ENCODE measurements at regions not wholly inside any gene's neighbourhood (a gene's known extent, or its start where the extent isn't known, plus 50 kb on each side); places are given as distances from the start of the nearest gene placed in this dataset.

- no peak for TF ChIP-seq CTCF (IDR thresholded peaks at IDR 0.05; ENCODE audit: insufficient read depth, low read length)
- H3K4me3 ChIP-seq (ENCODE audit: low read depth, low read length): no peak overlapping the region
- DNase-seq (ENCODE audit: low read depth): no peak
These were observed 294.9 kb upstream of the FANCL start for GRCh38 chr2:58535990-58536389.

GRCh38 chr2:58535182-58535581 lies 294.1 kb upstream of the FANCL start:
- no peak for DNase-seq (ENCODE audit: low read depth)
- H3K4me3 ChIP-seq (ENCODE audit: low read depth, low read length): no peak overlapping the region
- TF ChIP-seq CTCF (IDR thresholded peaks at IDR 0.05; ENCODE audit: insufficient read depth, low read length): no peak

- TF ChIP-seq CTCF (IDR thresholded peaks at IDR 0.05; ENCODE audit: insufficient read depth, low read length): no peak
- DNase-seq (ENCODE audit: low read depth): no peak
- no peak overlapping the region for H3K4me3 ChIP-seq (ENCODE audit: low read depth, low read length)
These were observed 292.3 kb upstream of the FANCL start for GRCh38 chr2:58533376-58533775.

- no peak for DNase-seq (ENCODE audit: low read depth)
- no peak for TF ChIP-seq CTCF (IDR thresholded peaks at IDR 0.05; ENCODE audit: insufficient read depth, low read length)
- no peak overlapping the region for H3K4me3 ChIP-seq (ENCODE audit: low read depth, low read length)
These were observed 291.5 kb upstream of the FANCL start for GRCh38 chr2:58532641-58533040.

- no peak for TF ChIP-seq CTCF (IDR thresholded peaks at IDR 0.05; ENCODE audit: insufficient read depth, low read length)
- DNase-seq (ENCODE audit: low read depth): no peak
- no peak overlapping the region for H3K4me3 ChIP-seq (ENCODE audit: low read depth, low read length)
These were observed 286.5 kb upstream of the FANCL start for GRCh38 chr2:58527647-58528046.

- H3K4me3 ChIP-seq (ENCODE audit: low read depth, low read length): no peak overlapping the region
- DNase-seq (ENCODE audit: low read depth): no peak
- no peak for TF ChIP-seq CTCF (IDR thresholded peaks at IDR 0.05; ENCODE audit: insufficient read depth, low read length)
These were observed 280.9 kb upstream of the FANCL start for GRCh38 chr2:58521803-58522554.

- H3K4me3 ChIP-seq (ENCODE audit: low read depth, low read length): no peak overlapping the region
- no peak for DNase-seq (ENCODE audit: low read depth)
- no peak for TF ChIP-seq CTCF (IDR thresholded peaks at IDR 0.05; ENCODE audit: insufficient read depth, low read length)
These were observed 279.8 kb upstream of the FANCL start for GRCh38 chr2:58520903-58521302.

Data from fibroblast of the aortic adventitia (primary cell).